NB4 (cell line): ENCODE measurements at regions not wholly inside any gene's neighbourhood (a gene's known extent, or its start where the extent isn't known, plus 50 kb on each side); places are given as distances from the start of the nearest gene placed in this dataset.

Experiments used
- MAX ChIP-seq: IDR thresholded peaks from 2 replicates; pipeline ENCODE4 v1.6.1; 2011; ENCODE audit warnings: low read depth, low read length
- MYC ChIP-seq: IDR thresholded peaks from 2 replicates; pipeline ENCODE4 v1.6.1; 2011; ENCODE audit warnings: low read depth, low read length
- POLR2A ChIP-seq: IDR thresholded peaks from 2 replicates; pipeline ENCODE4 v1.6.1; 2011; ENCODE audit warnings: mild to moderate bottlenecking; ENCODE audit not compliant: insufficient read length; ENCODE audit errors: extremely low read depth
- TF ChIP-seq, protein P1 (sequence below): IDR thresholded peaks from one replicate; pipeline ENCODE4 v1.5.1; 2012; ENCODE audit warnings: low read depth, low read length

GRCh38 chr5:53376853-53377252 is 103.6 kb upstream of the FST start:
- TF ChIP-seq, protein P1, sequence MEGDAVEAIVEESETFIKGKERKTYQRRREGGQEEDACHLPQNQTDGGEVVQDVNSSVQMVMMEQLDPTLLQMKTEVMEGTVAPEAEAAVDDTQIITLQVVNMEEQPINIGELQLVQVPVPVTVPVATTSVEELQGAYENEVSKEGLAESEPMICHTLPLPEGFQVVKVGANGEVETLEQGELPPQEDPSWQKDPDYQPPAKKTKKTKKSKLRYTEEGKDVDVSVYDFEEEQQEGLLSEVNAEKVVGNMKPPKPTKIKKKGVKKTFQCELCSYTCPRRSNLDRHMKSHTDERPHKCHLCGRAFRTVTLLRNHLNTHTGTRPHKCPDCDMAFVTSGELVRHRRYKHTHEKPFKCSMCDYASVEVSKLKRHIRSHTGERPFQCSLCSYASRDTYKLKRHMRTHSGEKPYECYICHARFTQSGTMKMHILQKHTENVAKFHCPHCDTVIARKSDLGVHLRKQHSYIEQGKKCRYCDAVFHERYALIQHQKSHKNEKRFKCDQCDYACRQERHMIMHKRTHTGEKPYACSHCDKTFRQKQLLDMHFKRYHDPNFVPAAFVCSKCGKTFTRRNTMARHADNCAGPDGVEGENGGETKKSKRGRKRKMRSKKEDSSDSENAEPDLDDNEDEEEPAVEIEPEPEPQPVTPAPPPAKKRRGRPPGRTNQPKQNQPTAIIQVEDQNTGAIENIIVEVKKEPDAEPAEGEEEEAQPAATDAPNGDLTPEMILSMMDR = no peak
- TF ChIP-seq POLR2A (no peak), MAX (no peak), MYC (no peak)
